ENCODE measurements at regions not wholly inside any gene's neighbourhood (a gene's known extent, or its start where the extent isn't known, plus 50 kb on each side); places are given as distances from the start of the nearest gene placed in this dataset.

DNA sequence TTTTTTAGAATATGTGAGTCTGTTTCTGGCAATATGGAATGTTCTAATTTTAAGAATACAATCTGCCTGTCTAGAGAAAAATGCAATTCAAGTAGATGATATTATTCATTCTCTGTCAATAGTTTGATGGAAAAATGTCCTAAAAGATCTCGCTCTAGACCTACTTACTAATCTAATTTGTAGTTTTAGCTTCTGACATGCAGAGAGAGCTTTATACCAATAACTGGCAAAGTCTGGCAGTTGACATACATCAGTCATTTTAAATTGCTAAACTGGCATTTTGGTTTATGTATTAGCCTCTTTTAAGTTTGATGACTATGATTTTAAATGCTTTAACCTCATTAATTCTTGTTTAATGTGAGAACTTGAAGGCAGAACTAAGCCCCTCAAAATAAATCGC is 355.0 kb upstream of the CDH10 start:
- TF ChIP-seq, protein P1, sequence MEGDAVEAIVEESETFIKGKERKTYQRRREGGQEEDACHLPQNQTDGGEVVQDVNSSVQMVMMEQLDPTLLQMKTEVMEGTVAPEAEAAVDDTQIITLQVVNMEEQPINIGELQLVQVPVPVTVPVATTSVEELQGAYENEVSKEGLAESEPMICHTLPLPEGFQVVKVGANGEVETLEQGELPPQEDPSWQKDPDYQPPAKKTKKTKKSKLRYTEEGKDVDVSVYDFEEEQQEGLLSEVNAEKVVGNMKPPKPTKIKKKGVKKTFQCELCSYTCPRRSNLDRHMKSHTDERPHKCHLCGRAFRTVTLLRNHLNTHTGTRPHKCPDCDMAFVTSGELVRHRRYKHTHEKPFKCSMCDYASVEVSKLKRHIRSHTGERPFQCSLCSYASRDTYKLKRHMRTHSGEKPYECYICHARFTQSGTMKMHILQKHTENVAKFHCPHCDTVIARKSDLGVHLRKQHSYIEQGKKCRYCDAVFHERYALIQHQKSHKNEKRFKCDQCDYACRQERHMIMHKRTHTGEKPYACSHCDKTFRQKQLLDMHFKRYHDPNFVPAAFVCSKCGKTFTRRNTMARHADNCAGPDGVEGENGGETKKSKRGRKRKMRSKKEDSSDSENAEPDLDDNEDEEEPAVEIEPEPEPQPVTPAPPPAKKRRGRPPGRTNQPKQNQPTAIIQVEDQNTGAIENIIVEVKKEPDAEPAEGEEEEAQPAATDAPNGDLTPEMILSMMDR (IDR thresholded peaks at IDR 0.05) = no peak
- TF ChIP-seq FOSB (CRISPR knock-in tag; IDR thresholded peaks at IDR 0.05) = no peak
- TF ChIP-seq, protein P2, sequence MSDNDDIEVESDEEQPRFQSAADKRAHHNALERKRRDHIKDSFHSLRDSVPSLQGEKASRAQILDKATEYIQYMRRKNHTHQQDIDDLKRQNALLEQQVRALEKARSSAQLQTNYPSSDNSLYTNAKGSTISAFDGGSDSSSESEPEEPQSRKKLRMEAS (IDR thresholded peaks at IDR 0.05) = no peak
- TF ChIP-seq POLR2A (IDR thresholded peaks at IDR 0.05; ENCODE audit: low read length) = no peak
